ENCODE measurements at regions not wholly inside any gene's neighbourhood (a gene's known extent, or its start where the extent isn't known, plus 50 kb on each side); places are given as distances from the start of the nearest gene placed in this dataset.

DNA sequence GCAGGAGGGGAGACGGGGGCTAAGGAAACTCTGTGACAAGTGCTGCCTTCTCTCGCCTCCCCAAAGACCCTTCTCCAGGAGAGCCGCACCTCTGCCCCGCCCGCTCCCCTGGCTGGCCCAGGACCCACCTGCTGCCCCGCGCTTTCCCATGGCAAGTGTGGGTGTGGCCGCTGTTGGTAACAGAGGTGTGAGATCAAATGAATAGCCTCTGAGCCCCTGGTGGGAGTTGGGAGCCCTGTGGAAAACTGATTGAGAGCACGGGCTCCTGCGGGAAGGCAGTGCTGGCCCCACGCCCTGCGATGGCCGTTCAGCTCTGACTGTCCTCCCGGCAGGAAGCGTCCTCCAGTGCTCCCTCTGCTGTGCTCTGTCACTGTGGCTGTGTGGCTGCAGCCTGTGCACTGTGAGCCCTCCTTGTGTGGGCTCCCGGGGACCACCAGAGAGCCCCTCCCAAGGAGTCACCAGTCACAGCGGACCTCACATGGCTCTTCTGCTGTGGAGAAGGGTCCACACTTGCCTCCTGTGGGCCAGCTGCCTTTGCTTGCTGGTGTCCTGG, 1275.9 kb downstream of the BRD1 start:
- TF ChIP-seq, protein P1, sequence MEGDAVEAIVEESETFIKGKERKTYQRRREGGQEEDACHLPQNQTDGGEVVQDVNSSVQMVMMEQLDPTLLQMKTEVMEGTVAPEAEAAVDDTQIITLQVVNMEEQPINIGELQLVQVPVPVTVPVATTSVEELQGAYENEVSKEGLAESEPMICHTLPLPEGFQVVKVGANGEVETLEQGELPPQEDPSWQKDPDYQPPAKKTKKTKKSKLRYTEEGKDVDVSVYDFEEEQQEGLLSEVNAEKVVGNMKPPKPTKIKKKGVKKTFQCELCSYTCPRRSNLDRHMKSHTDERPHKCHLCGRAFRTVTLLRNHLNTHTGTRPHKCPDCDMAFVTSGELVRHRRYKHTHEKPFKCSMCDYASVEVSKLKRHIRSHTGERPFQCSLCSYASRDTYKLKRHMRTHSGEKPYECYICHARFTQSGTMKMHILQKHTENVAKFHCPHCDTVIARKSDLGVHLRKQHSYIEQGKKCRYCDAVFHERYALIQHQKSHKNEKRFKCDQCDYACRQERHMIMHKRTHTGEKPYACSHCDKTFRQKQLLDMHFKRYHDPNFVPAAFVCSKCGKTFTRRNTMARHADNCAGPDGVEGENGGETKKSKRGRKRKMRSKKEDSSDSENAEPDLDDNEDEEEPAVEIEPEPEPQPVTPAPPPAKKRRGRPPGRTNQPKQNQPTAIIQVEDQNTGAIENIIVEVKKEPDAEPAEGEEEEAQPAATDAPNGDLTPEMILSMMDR (IDR thresholded peaks at IDR 0.05; ENCODE audit: low read depth, low read length, missing control alignments): no peak
- no peak for DNase-seq (ENCODE audit: low read depth)

DNA sequence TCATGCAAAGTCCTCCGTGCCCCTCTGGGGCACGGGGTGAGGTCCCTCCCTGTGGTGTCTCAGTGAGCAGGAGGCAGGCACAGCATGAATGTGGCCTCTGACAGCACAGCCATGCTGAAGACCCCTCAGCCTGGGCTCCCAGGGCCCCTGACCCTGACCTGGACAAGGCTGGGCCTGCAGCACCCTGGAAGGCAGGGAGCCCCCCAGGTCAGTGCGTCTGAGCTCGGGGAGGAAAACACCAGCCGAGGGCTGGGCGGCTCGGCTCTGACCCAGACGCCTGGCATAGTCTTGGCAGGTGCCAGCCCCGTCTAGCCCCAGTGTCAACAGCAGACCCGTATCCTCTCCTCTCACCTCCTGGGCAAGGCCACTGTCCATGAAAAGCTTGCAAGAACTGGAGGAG, 1276.6 kb downstream of the BRD1 start:
- no peak for DNase-seq (ENCODE audit: low read depth)
- TF ChIP-seq, protein P1 (IDR thresholded peaks at IDR 0.05; ENCODE audit: low read depth, low read length, missing control alignments): no peak
- no peak overlapping the region for H3K4me3 ChIP-seq (ENCODE audit: low read depth, low read length)

More for the DNA sequence above, 1275.9 kb downstream of the BRD1 start:
- H3K4me3 ChIP-seq (ENCODE audit: low read depth, low read length): no peak overlapping the region

DNA sequence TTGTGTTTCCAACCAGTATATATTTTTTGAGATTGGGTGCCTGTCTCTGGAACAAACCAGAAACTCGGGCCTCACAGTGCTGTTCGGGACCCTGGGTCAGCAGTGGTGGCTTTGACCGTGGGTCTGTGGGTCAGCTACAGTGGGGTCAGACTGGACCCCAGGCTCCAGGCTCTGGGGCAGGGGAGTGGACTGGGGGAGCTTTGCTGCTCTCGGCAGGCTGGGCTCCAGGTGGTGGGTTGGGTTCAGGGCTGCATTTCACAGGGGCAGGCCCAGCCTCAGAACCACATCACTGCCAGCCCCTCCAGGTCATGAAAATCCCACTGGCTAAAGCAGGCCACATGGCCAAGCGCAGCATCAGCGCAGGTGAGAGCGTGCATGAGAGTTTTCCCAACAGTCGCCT, 1279.3 kb downstream of the BRD1 start:
- H3K4me3 ChIP-seq (ENCODE audit: low read depth, low read length): no peak overlapping the region
- no peak for DNase-seq (ENCODE audit: low read depth)
- TF ChIP-seq, protein P1 (IDR thresholded peaks at IDR 0.05; ENCODE audit: low read depth, low read length, missing control alignments): no peak

DNA sequence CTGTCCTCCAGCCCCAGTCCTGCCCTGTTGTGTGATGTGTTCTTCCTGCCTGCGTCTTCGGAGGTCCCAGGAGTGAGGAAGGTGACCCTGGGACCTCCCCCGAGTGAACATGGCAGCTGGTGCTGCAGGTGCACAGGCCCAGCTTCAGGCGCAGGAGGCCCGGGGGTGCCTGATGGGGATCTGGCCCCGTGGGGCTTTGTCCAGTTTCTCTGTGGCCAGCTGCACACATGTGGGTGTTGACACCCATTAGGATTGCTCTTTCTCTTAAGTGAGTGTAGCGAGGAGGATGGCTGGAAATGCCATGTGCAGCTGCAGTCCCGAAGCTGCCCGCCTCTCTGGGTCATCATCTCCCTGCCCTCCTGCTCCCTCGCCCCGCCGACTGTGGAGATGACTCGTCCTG, 1279.7 kb downstream of the BRD1 start:
- H3K4me3 ChIP-seq (ENCODE audit: low read depth, low read length): no peak overlapping the region
- TF ChIP-seq, protein P1 (IDR thresholded peaks at IDR 0.05; ENCODE audit: low read depth, low read length, missing control alignments): no peak
- DNase-seq (ENCODE audit: low read depth): no peak

DNA sequence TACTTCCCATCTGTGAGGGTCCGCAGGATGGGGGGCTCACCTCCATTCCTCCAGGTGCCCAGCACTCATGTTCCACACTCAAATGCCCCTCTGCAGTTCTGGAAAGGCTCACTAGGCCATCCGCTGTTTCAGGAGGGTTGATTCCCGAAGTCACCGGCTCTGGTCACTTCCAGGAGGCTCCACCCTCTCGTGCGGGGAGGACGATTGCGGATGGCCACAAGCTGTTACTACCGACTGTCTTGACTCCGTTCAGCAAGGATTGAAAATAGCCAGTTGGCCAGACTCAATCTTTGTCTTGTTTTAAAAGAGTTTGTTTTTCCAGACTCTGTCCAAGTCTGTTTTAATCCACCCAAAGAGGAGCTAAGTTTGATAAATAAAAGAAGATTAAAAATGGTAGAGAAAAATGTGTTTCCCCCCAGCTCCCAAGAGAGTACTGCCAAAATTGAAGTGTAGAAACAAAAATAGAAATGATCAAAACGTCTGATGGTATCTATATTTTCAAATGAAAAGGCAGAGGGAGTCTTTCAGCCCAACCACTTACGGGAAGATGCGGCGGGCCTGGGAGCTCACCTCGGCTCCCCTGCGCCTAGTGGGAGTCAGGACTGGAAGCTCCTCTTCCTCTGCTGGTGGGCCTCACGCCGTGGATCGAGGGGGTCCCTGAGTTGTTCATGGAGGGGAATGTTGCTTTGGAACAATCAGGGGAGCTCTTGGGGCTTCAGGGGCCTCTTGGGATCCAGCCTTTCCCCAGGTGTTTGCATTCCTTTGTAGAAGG, 1280.8 kb downstream of the BRD1 start:
- no peak overlapping the region for H3K4me3 ChIP-seq (ENCODE audit: low read depth, low read length)
- TF ChIP-seq, protein P1 (IDR thresholded peaks at IDR 0.05; ENCODE audit: low read depth, low read length, missing control alignments): no peak
- DNase-seq (ENCODE audit: low read depth): no peak

DNA sequence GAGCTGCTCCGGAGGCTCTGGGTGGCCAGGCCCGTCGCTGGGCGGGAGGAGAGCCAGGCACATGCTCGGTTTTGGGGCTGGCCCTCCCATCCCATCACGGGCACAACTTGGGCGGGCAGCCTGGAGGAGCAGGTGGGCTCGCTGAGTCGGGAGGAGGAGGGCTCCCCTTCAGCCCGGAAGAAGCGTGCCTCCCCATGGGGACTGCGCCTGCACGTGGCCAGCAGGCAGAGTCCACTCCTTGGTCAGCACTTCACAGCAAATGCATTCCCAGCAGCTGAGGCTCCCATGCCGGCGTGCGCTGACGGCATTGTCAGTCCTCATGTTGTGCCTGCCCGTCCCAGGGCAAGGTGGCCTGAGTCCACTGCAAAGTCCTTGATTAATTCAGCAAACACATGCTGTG, 1281.7 kb downstream of the BRD1 start:
- DNase-seq (ENCODE audit: low read depth): no peak
- TF ChIP-seq, protein P1 (IDR thresholded peaks at IDR 0.05; ENCODE audit: low read depth, low read length, missing control alignments): no peak
- no peak overlapping the region for H3K4me3 ChIP-seq (ENCODE audit: low read depth, low read length)
